NB4 (cell line): ENCODE measurements at regions not wholly inside any gene's neighbourhood (a gene's known extent, or its start where the extent isn't known, plus 50 kb on each side); places are given as distances from the start of the nearest gene placed in this dataset.
A peak's percentile ranks its signal among the peaks of the same experiment; 100 is the strongest.

ENCODE experiments used
- DNase-seq: peaks from one replicate; pipeline ENCODE4 v3.0.0; 2010; ENCODE audit warnings: low read depth
- H3K4me3 ChIP-seq: one replicate; pipeline ENCODE4 v1.5.1; 2011; ENCODE audit warnings: mild to moderate bottlenecking, low read depth, low read length, moderate library complexity
- CTCF ChIP-seq: IDR thresholded peaks from one replicate; pipeline ENCODE4 v1.5.1; 2012; ENCODE audit warnings: low read depth, low read length
- MAX ChIP-seq: IDR thresholded peaks from 2 replicates; pipeline ENCODE4 v1.6.1; 2011; ENCODE audit warnings: low read depth, low read length
- MYC ChIP-seq: IDR thresholded peaks from 2 replicates; pipeline ENCODE4 v1.6.1; 2011; ENCODE audit warnings: low read depth, low read length
- POLR2A ChIP-seq: IDR thresholded peaks from 2 replicates; pipeline ENCODE4 v1.6.1; 2011; ENCODE audit warnings: mild to moderate bottlenecking; ENCODE audit not compliant: insufficient read length; ENCODE audit errors: extremely low read depth

- no peak for DNase-seq
- H3K4me3 ChIP-seq, result no peak overlapping the region
- TF ChIP-seq MAX (no peak), MYC (no peak), CTCF (no peak), POLR2A (no peak)
Observed at GRCh38 chr11:92554688-92555087, 330.1 kb downstream of the FAT3 start.

GRCh38 chr11:92556431-92556830 lies 331.8 kb downstream of the FAT3 start:
- peak; percentile 24 for DNase-seq
- no peak for TF ChIP-seq POLR2A
- no peak for TF ChIP-seq CTCF
- no peak for TF ChIP-seq MAX
- TF ChIP-seq MYC, result no peak
- H3K4me3 ChIP-seq, result no peak overlapping the region

- no peak for DNase-seq
- TF ChIP-seq MAX (no peak), CTCF (no peak), POLR2A (no peak), MYC (no peak)
- H3K4me3 ChIP-seq, result no peak overlapping the region
Observed at GRCh38 chr11:92557879-92558278, 333.3 kb downstream of the FAT3 start.

GRCh38 chr11:92558323-92558722 lies 333.7 kb downstream of the FAT3 start:
- no peak for DNase-seq
- TF ChIP-seq CTCF, result no peak
- TF ChIP-seq MYC, result no peak
- TF ChIP-seq POLR2A, result no peak
- no peak for TF ChIP-seq MAX
- H3K4me3 ChIP-seq, result no peak overlapping the region

- DNase-seq, result no peak
- H3K4me3 ChIP-seq, result no peak overlapping the region
- TF ChIP-seq POLR2A, result no peak
Observed at GRCh38 chr11:92569726-92570125, 345.1 kb downstream of the FAT3 start.

- H3K4me3 ChIP-seq, result no peak overlapping the region
- TF ChIP-seq POLR2A (no peak), CTCF (no peak), MAX (no peak), MYC (no peak)
- no peak for DNase-seq
Observed at GRCh38 chr11:92572559-92572958, 347.9 kb downstream of the FAT3 start.
